WTC11 (cell line): ENCODE measurements at regions not wholly inside any gene's neighbourhood (a gene's known extent, or its start where the extent isn't known, plus 50 kb on each side); places are given as distances from the start of the nearest gene placed in this dataset.
A peak's percentile ranks its signal among the peaks of the same experiment; 100 is the strongest.

Source experiments
- ATAC-seq: fragments of 200-7000 bp; cut with Tn5 transposase; 2 replicates; pipeline ENCODE4 v1.10.0; 2021; ENCODE audit warnings: mild to moderate bottlenecking, moderate library complexity
- CTCF ChIA-PET: fragments of 300-600 bp; sonication (Branson Sonifier 250); formaldehyde crosslinking; loops from one replicate; lab custom pipeline; 2021; ENCODE audit warnings: antibody characterized with exemption; lab: Charles Lee
- POLR2A ChIA-PET: fragments of 350-600 bp; sonication (Branson Sonifier 250); formaldehyde crosslinking; loops from one replicate; lab custom pipeline; 2021; ENCODE audit warnings: antibody characterized with exemption; lab: Charles Lee
- DNase-seq: peaks from one replicate; pipeline ENCODE4 v3.0.0; 2021; ENCODE audit warnings: low spot score
- H3K27ac Mint-ChIP-seq: 2 replicates; pipeline ENCODE4 v1.8.0; 2021; ENCODE audit warnings: mixed read lengths
- H3K27me3 Mint-ChIP-seq: 2 replicates; pipeline ENCODE4 v1.8.0; 2021; ENCODE audit warnings: low read depth, mild to moderate bottlenecking, moderate library complexity, mixed read lengths
- H3K36me3 Mint-ChIP-seq: 2 replicates; pipeline ENCODE4 v1.8.0; 2021; ENCODE audit warnings: mixed read lengths
- H3K4me1 Mint-ChIP-seq: 2 replicates; pipeline ENCODE4 v1.8.0; 2022; ENCODE audit warnings: mixed read lengths
- H3K4me3 Mint-ChIP-seq: 2 replicates; pipeline ENCODE4 v1.8.0; 2021; ENCODE audit warnings: mild to moderate bottlenecking, moderate library complexity, mixed read lengths
- H3K9me3 Mint-ChIP-seq: 2 replicates; pipeline ENCODE4 v1.8.0; 2021; ENCODE audit warnings: mixed read lengths
- AR ChIP-seq: fragments of 250-450 bp; sonication (Bioruptor Pico); IDR thresholded peaks from 2 replicates; pipeline ENCODE4 v1.9.0; 2021; ENCODE audit warnings: mild to moderate bottlenecking
- ATF2 ChIP-seq: sonication (generic); formaldehyde crosslinking; IDR thresholded peaks from 2 replicates; pipeline ENCODE4 v1.8.1; 2022; ENCODE audit warnings: low read depth, missing genetic modification reagents, borderline replicate concordance
- E2F5 ChIP-seq: sonication (generic); formaldehyde crosslinking; IDR thresholded peaks from 2 replicates; pipeline ENCODE4 v1.8.1; 2022; ENCODE audit warnings: mild to moderate bottlenecking, moderate library complexity, missing genetic modification reagents
- JUN ChIP-seq: sonication (generic); formaldehyde crosslinking; IDR thresholded peaks from 2 replicates; pipeline ENCODE4 v1.8.0; 2023; ENCODE audit warnings: mild to moderate bottlenecking, missing genetic modification reagents
- KAT7 ChIP-seq: sonication (generic); formaldehyde crosslinking; IDR thresholded peaks from 2 replicates; pipeline ENCODE4 v1.8.1; 2023; ENCODE audit warnings: missing genetic modification reagents, mild to moderate bottlenecking, borderline replicate concordance
- NFATC4 ChIP-seq: fragments of 250-450 bp; sonication (Bioruptor Pico); IDR thresholded peaks from 2 replicates; pipeline ENCODE4 v1.9.0; 2021; ENCODE audit warnings: mild to moderate bottlenecking
- NFYB ChIP-seq: sonication (generic); formaldehyde crosslinking; conservative IDR thresholded peaks from 2 replicates; pipeline ENCODE4 v1.8.0; 2022; ENCODE audit warnings: low read depth, missing genetic modification reagents
- NR2C2 ChIP-seq: sonication (generic); formaldehyde crosslinking; IDR thresholded peaks from 2 replicates; pipeline ENCODE4 v1.8.0; 2022; ENCODE audit warnings: mild to moderate bottlenecking, missing genetic modification reagents
- PREB ChIP-seq: sonication (generic); formaldehyde crosslinking; IDR thresholded peaks from 2 replicates; pipeline ENCODE4 v1.8.1; 2022; ENCODE audit warnings: mild to moderate bottlenecking, missing genetic modification reagents, moderate library complexity, borderline replicate concordance
- ZNF121 ChIP-seq: sonication (generic); formaldehyde crosslinking; IDR thresholded peaks from 2 replicates; pipeline ENCODE4 v1.8.0; 2023; ENCODE audit warnings: missing genetic modification reagents
- ZNF219 ChIP-seq: sonication (generic); formaldehyde crosslinking; IDR thresholded peaks from 2 replicates; pipeline ENCODE4 v1.8.0; 2023; ENCODE audit warnings: missing genetic modification reagents, mild to moderate bottlenecking, borderline replicate concordance
- ZNF281 ChIP-seq: sonication (generic); formaldehyde crosslinking; IDR thresholded peaks from 2 replicates; pipeline ENCODE4 v1.8.0; 2023; ENCODE audit warnings: mild to moderate bottlenecking, missing genetic modification reagents
- ZNF317 ChIP-seq: sonication (generic); formaldehyde crosslinking; IDR thresholded peaks from 2 replicates; pipeline ENCODE4 v1.8.1; 2023; ENCODE audit warnings: low read depth, mild to moderate bottlenecking, moderate library complexity, missing genetic modification reagents, borderline replicate concordance
- ZNF416 ChIP-seq: fragments of 250-450 bp; sonication (Bioruptor Pico); IDR thresholded peaks from 2 replicates; pipeline ENCODE4 v1.9.0; 2021; ENCODE audit warnings: mild to moderate bottlenecking, inconsistent platforms
- ZNF423 ChIP-seq: fragments of 250-450 bp; sonication (Bioruptor Pico); IDR thresholded peaks from 2 replicates; pipeline ENCODE4 v2.1.2; 2022; ENCODE audit warnings: mild to moderate bottlenecking, moderate library complexity
- ZNF671 ChIP-seq: fragments of 250-450 bp; sonication (Bioruptor Pico); IDR thresholded peaks from 2 replicates; pipeline ENCODE4 v1.8.0; 2021; ENCODE audit warnings: mild to moderate bottlenecking
- ZSCAN18 ChIP-seq: fragments of 250-450 bp; sonication (Bioruptor Pico); IDR thresholded peaks from 2 replicates; pipeline ENCODE4 v2.1.2; 2022; ENCODE audit warnings: mild to moderate bottlenecking, moderate library complexity

- ATAC-seq (no peak), DNase-seq (peak; percentile 6)
- Mint-ChIP-seq H3K36me3 (no peaks in the 10 kb centered on the region), H3K9me3 (no peaks in the 10 kb centered on the region), H3K4me3 (no peak overlapping the region), H3K4me1 (peaks cover 12% of the 10 kb centered on the region; the same call in 1 of the 2 replicates)
- POLR2A ChIA-PET = no interaction called here
- TF ChIP-seq PREB (CRISPR knock-in tag) (no peak), JUN (CRISPR knock-in tag) (no peak), ZNF219 (no peak), KAT7 (CRISPR knock-in tag) (no peak), ZNF671 (no peak), ZNF423 (CRISPR knock-in tag) (no peak), E2F5 (no peak)
- TF ChIP-seq, all 79 proteins: peak for 0
- Mint-ChIP-seq H3K27me3 (peaks cover 3% of the 10 kb centered on the region; the same call in 1 of the 2 replicates), H3K27ac (no peak overlapping the region)
- CTCF ChIA-PET = interaction anchor here (1.1 to 1.3 kb wide), 4 partner anchors 157 to 228 kb away, joined by 3 to 5 read pairs (median 4); no protein-coding TSS in a partner anchor
These were observed 195.7 kb downstream of the IGLL1 start for GRCh38 chr22:23384431-23384830.

- no peaks in the 10 kb centered on the region for H3K9me3 Mint-ChIP-seq
- peaks cover 12% of the 10 kb centered on the region; the same call in 1 of the 2 replicates for H3K4me1 Mint-ChIP-seq
- peaks cover 3% of the 10 kb centered on the region; the same call in 1 of the 2 replicates for H3K27me3 Mint-ChIP-seq
- CTCF ChIA-PET = interaction anchor here (0.9 to 1.3 kb wide), 5 partner anchors 12 to 227 kb away, joined by 3 to 5 read pairs (median 3); no protein-coding TSS in a partner anchor
- no peak for TF ChIP-seq ZNF416
- no peak for TF ChIP-seq NFATC4 (CRISPR knock-in tag)
- no peak for TF ChIP-seq ZNF121 (CRISPR knock-in tag)
- TF ChIP-seq KAT7 (CRISPR knock-in tag) = no peak
- no peak for TF ChIP-seq NFYB (CRISPR knock-in tag)
- TF ChIP-seq ATF2 = no peak
- no peak for TF ChIP-seq ZSCAN18 (CRISPR knock-in tag)
- no peak; the same call in 1 of the 2 replicates for TF ChIP-seq ZNF281 (CRISPR knock-in tag)
- TF ChIP-seq AR = no peak
- TF ChIP-seq ZNF317 (CRISPR knock-in tag) = no peak
- TF ChIP-seq NR2C2 (CRISPR knock-in tag) = no peak
- no peaks in the 10 kb centered on the region for H3K36me3 Mint-ChIP-seq
- H3K27ac Mint-ChIP-seq = no peak overlapping the region; the same call in 1 of the 2 replicates
- POLR2A ChIA-PET = no interaction called here
- no peak overlapping the region for H3K4me3 Mint-ChIP-seq
- ATAC-seq = peak; percentile 69
- DNase-seq = peak; percentile 63
These were observed 196.4 kb downstream of the IGLL1 start for GRCh38 chr22:23383491-23384361.
